Neural progenitor cell (in vitro differentiated cells): ENCODE measurements at regions not wholly inside any gene's neighbourhood (a gene's known extent, or its start where the extent isn't known, plus 50 kb on each side); places are given as distances from the start of the nearest gene placed in this dataset.

ENCODE experiments used
- EZH2 ChIP-seq: fragments of 200-600 bp; sonication (generic); IDR thresholded peaks from 2 replicates; pipeline ENCODE4 v1.6.1; 2017; ENCODE audit warnings: antibody characterized with exemption, mild to moderate bottlenecking, moderate library complexity
- EZH2phosphoT487 ChIP-seq: fragments of 200-600 bp; sonication (generic); IDR thresholded peaks from 2 replicates; pipeline ENCODE4 v1.6.1; 2017; ENCODE audit warnings: antibody characterized with exemption
- TF ChIP-seq, protein P1 (sequence below): fragments of 200-600 bp; sonication (generic); IDR thresholded peaks from 2 replicates; pipeline ENCODE4 v1.5.1; 2017; ENCODE audit warnings: antibody characterized with exemption, mild to moderate bottlenecking

DNA sequence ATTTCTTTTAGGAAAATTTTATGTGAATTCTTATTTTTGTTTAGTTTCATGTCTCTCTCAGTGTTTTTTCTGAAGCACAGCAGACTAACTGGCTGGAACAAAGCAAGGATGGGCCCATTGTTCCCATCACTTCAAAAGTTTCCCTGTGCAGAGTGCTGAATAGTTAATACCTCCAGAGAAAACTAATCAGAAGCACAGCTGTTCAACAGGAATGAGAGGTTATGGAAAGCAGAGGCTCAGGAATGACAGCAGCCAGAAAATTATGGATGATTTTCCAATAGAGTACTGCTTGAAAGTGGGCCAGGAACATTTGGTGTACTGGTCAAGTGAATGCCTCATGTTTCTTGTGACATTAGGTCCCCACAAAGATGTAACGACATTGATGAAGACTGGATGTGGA is 173.0 kb upstream of the TARS1 start:
- TF ChIP-seq, protein P1, sequence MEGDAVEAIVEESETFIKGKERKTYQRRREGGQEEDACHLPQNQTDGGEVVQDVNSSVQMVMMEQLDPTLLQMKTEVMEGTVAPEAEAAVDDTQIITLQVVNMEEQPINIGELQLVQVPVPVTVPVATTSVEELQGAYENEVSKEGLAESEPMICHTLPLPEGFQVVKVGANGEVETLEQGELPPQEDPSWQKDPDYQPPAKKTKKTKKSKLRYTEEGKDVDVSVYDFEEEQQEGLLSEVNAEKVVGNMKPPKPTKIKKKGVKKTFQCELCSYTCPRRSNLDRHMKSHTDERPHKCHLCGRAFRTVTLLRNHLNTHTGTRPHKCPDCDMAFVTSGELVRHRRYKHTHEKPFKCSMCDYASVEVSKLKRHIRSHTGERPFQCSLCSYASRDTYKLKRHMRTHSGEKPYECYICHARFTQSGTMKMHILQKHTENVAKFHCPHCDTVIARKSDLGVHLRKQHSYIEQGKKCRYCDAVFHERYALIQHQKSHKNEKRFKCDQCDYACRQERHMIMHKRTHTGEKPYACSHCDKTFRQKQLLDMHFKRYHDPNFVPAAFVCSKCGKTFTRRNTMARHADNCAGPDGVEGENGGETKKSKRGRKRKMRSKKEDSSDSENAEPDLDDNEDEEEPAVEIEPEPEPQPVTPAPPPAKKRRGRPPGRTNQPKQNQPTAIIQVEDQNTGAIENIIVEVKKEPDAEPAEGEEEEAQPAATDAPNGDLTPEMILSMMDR = no peak
- no peak for TF ChIP-seq EZH2
- TF ChIP-seq EZH2phosphoT487 = no peak
